Effector CD4-positive, alpha-beta T cell (primary cell): ENCODE measurements at regions not wholly inside any gene's neighbourhood (a gene's known extent, or its start where the extent isn't known, plus 50 kb on each side); places are given as distances from the start of the nearest gene placed in this dataset.
"Not testable (repeated sequence)": the region's sequence is repeated elsewhere in the genome, so short reads cannot be mapped to it uniquely, and the experiment has no call there.

Experiments used
- DNase-seq: peaks from one replicate; pipeline ENCODE4 v3.0.0-alpha.2; 2020

GRCh38 chr5:163706053-163706771 lies 200.8 kb downstream of the MAT2B start:
- no peak for DNase-seq

GRCh38 chr5:163712011-163712410 lies 206.6 kb downstream of the MAT2B start:
- no peak for DNase-seq

DNA sequence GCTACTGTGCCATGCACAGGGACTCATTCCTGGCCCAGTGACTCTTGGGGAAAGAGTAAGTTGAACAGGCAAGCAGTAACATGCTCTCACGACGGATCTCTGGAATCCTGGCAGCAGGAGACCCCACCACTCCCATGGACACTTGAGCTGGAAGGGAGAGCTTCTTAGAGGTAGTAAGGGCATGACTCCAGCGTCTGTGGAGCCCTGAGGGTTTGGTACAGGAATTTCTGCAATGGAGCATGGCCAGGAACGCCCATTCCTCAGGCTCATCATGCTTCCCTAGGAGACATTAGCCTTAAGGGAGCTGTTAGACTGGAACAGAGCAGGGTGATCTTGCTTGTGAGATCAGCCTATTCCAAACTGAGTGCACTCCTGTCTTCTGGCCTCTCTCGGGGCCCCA lies 212.9 kb downstream of the MAT2B start:
- DNase-seq = no peak

DNA sequence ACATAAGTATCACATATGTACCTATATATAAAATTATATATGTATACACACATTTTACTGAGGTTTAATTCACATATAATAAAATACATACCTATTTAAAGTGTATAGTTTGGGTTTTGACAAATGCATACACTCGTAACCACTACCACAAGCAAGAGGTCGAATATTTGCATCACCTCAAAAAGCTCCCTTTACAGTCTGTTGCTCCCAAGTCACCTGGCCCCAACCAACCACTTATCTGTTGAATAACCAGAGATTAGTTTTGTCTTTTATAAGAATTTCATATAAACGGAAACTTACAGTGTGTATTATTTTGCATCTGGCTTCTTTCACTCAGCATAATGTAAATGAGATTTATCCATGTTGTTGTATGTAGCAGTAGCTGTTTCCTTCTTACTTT lies 218.9 kb downstream of the MAT2B start:
- DNase-seq = no peak

DNA sequence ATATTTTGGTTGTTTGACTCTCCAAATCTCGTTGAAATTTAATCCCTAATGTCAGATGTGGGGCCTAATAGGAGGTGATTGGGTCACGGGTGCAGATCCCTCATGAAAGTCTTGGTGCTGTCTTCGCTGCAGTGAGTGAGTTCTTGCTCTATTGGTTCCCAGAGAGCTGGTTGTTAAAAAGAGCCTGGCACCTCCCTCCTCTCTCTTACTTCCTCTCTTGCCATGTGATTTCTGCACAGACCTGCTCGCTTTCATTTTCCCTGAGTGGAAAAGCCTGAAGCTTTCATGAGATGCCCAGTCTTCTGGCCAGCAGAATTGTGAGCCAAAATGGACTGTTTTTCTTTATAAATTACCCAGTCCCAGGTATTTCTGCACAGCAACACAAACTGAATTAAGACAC lies 221.6 kb downstream of the MAT2B start:
- DNase-seq = no peak

GRCh38 chr5:163730206-163730756 lies 224.9 kb downstream of the MAT2B start:
- DNase-seq = no peak

GRCh38 chr5:163731256-163731655 lies 225.8 kb downstream of the MAT2B start:
- DNase-seq = no peak

DNA sequence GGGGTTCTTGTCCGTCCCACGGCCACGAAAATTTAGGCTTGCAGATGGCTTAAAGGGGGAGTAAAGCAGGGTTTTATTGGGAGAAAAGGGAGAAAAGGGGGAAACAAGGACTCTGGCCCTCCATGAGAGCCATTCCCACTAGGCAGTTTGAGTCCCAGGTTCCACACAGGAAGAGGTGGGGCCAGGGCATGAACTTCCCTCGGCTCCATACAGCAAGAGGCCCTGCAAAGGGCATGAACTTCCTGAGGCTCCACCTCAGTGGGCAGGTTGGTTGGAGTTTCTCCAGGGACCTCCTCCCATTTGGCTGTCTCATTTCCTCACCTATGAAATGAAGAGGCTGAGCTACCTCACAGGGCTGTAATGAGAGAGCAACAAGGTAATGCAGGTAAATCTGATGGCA lies 229.7 kb downstream of the MAT2B start:
- no peak for DNase-seq

DNA sequence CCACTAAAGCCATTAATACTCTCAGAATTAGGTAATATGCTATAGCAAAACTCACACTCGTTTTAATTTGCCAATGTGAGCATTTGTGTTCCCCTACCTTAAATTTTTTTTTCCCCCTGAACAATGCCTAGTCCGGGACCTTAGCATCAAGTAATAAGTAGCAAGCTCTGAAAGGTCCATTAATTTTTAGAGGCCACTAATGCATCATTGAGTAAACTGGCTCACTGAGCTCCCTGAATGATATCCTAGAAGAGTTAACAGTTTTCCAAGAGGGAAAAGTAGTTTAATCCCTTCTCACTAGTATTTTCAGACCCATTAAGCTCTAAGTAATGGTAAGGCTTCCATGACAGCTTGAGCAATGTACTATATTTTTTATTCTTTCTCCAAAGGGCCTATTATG lies 242.2 kb downstream of the MAT2B start:
- DNase-seq = no peak

DNA sequence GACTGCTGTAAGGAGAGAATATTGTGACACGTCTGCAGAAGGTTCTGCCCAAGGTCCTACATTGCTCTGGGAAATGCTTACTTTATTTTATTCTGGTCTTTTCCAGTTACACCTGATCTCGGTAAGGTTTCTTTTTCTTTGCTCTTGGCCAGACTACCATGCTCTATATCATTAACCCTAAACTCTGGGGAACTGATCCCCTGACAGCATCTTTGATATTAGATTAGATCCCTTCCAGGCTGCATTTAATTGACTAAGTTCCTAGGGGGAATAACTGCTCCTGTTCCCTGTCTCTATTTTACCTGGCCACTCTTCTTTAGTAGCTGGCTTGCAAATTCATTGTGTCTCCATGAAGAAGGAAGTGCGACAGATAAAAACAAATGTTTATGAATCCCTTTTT lies 243.5 kb downstream of the MAT2B start:
- no peak for DNase-seq

DNA sequence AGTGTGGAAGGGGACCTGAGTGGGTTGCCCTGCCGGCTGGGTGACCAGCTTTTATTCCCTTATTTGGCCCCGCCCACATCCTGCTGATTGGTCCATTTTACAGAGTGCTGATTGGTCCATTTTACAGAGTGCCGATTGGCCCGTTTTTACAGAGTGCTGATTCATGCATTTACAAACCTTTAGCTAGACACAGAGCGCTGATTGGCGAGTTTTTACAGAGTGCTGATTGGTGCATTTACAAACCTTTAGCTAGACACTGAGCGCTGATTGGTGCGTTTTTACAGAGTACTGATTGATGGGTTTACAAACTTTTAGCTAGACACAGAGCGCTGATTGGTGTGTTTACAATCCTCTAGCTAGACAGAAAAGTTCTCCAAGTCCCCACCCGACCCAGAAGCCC lies 245.0 kb downstream of the MAT2B start:
- DNase-seq = not testable (repeated sequence)

DNA sequence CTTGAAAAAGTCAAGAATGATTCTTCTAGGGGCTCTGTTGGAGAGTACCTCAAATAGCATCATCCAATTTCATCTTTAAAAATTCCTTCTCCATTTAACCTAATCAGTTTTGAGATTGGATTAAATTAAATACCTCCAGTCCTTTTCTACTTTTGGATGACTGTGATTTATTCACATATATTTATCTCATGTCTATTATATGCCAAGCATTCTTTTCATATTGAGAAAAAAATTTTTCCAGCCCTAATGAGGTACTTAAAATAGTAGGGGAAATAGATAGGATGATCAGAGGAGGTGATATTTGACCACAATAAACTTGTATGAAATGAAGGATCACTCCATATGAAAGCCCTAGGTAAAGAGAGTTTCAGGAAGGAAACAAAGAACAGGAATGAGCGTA lies 250.1 kb downstream of the MAT2B start:
- DNase-seq = no peak

- no peak for DNase-seq
Observed at GRCh38 chr5:163756170-163756569, 250.8 kb downstream of the MAT2B start.

DNA sequence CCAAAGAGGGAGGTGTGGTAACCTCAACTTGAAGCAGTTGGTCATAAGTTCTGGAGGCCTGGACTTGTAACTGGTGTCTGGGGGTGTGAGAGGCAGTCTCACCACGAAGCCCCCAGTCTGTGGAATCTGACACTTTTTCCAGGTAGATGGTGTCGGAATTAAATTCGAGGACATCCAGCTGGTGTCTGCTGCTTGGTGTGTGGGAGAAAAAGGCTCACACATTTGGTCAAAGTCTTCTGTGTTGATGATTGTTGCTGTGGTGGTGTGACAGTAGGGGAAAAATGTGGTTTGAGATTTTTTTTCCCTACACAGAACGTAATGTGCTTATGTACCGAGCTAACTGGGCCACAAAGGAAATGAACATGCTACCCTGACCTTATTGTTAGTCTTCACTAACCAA lies 251.9 kb downstream of the MAT2B start:
- no peak for DNase-seq

DNA sequence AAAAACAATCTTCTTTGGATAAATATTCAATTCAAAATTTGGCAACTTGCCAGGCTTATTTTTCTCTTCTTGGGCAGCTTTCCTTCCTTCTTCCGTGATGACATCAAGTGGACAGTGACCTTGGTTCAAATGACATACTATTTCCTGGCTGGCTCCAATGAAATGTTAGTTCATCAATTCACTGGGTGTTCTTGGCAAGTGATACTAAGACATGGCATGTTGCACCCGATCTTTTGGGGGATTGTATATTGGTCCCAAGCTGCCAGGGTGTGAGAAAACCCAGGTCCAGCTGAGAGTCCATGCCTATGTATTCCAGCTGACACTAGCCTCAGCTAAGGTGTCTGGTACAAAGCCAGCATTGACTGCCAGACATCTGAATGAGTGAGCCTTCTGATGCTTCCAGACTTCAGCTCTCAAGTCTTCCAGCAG lies 252.9 kb downstream of the MAT2B start:
- DNase-seq = no peak

- DNase-seq = no peak
Observed at GRCh38 chr5:163759000-163759704, 253.7 kb downstream of the MAT2B start.

DNA sequence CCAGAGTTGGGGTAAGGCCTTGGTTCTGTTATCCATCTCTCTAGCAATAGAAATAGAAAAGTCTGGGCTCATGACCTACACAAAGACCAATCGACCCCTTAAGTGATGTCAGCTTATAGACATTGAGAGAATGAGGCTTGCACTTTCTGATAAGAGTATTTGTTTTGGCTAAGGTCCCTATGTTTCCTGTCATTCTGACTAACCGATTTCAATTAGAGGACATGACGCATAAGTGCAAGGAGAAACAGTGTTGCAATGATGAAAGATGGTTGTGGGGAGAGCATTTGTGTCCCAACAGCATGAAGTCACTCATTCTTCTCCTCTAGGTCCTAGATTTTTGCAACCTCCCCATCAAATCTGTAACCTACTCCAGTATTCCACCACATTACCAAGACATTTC lies 255.1 kb downstream of the MAT2B start:
- DNase-seq = no peak

DNA sequence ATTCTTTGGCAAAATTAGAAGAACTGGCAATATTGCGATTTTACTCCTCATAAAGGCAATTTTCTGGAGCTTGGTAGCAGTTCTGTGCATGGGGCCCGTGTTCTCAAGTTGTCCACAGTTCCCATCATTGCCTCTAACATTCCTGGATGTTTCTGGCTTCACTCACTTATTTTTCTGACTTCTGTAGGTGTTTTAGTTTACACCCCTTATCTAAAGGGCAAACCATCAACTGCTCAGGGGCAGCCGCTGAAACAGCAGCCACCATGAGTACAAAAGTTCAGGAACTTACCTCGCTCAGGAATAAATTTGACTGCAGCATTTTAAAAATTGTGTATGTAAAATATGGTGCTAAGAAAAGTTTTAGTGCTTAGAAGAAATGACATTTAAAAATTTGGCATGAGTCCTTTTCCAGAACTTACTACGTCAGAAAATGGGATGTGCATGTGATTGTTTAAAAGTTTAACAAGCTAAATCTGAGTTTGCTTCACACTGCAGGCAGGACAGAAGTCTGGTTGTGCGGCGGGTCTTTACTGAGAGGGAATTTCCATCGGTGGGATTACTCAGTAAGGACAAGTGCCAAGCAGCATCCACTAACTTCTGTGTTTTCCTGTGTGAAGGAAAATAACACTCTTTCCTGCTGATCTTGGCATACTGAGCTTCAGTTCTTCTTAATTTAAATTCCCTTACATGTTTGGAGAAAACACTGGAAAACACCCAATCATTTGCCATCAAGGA lies 261.7 kb downstream of the MAT2B start:
- no peak for DNase-seq

- DNase-seq = no peak
Observed at GRCh38 chr5:163770625-163771024, 265.2 kb downstream of the MAT2B start.

GRCh38 chr5:163772241-163772640 lies 266.8 kb downstream of the MAT2B start:
- DNase-seq = no peak

DNA sequence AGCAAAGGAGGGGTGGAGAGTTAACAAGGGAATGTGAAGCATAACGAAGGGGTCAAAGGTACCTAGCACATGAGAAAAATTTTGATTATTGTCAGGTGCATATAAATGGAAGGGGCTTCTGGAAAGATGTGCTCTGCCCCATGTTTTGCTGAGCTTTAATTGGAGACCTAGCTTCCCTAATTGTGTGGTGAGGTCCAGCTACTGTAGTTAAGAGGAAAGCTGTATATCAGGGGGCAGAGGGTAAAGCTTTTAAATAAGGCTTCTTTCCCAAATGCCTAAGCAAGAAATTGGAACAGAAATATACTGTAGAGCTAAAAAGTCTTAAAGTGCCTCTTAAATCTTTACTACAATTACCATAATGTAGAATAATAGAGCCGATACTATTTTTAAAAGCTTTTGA lies 267.2 kb downstream of the MAT2B start:
- DNase-seq = no peak

DNA sequence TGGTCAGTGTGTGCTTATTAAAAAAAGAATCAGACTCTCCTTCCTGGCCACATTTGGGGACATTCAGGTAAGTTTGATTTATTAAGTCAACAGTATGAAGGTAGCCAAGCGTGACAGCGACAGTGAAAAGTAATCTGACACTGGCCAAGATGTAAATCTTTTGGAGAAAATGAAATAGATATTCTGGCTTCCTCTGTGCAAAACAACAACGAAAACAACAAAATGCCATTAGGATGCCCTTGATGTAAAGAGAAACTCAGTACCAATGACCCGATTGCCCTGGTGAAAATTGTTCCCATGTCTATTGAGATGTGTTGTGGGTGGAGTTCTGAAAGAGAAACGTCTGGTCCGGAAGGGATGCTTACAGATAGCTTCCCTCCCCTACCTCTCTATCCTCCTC lies 267.8 kb downstream of the MAT2B start:
- no peak for DNase-seq

DNA sequence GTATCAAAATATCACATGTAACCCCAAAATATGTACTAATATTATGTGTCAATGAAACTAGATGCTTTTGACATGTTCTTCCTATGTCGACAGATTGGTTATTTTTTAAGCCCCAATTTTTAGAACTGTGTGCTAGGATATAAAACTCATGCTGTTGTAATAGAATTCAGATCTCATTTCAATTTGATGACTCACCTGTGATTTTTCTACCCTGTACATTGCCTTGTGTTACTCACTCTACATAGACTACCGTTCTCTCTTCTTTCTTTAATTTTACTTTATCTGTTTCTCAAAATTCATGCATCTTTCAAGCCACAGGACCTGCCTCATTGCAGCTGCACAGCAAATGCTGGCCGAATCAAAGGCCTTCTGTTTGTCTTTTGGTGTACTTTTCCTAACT lies 284.5 kb downstream of the MAT2B start:
- no peak for DNase-seq

DNA sequence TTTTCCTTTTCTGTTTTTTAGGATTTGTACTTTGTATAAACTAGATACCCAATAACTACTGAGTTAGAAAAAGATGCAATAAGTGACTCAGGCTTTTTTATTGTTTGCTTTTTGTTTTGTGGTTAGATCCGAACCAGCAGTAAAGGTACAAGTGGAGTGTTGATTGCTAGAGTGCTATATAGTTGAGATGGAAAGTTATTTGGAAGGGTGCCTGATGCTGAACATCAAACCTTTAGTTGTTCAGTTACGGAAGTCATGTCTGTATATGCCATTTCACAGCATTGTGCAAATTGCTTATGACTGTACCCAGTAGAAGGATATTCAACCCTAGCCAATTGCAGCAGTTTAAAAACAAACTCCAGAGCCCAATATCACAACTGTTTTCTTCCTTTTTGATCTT lies 285.1 kb downstream of the MAT2B start:
- no peak for DNase-seq
